Mucosa of rectum (tissue), 2 donors: ENCODE measurements at regions not wholly inside any gene's neighbourhood (a gene's known extent, or its start where the extent isn't known, plus 50 kb on each side); places are given as distances from the start of the nearest gene placed in this dataset.

ENCODE experiments used
- H3K27ac ChIP-seq, 2 donors: one replicate each; pipeline ENCODE4 v1.7.0; 2013; ENCODE audit warnings: inconsistent platforms in 2 of 2, low read depth in 2 of 2, low read length in 2 of 2
- H3K27me3 ChIP-seq, 2 donors: one replicate each; pipeline ENCODE4 v1.7.0; 2013; ENCODE audit warnings: low read length in 2 of 2; ENCODE audit not compliant: control insufficient read depth in 2 of 2, insufficient read depth in 2 of 2
- H3K36me3 ChIP-seq, 2 donors: one replicate each; pipeline ENCODE4 v1.7.0; 2013; ENCODE audit warnings: low read length in 2 of 2; ENCODE audit not compliant: control insufficient read depth in 2 of 2, insufficient read depth in 2 of 2
- H3K4me1 ChIP-seq, 2 donors: one replicate each; pipeline ENCODE4 v1.7.0; 2013; ENCODE audit warnings: low read length in 2 of 2, mild to moderate bottlenecking in 1 of 2; ENCODE audit not compliant: control insufficient read depth in 2 of 2, insufficient read depth in 2 of 2
- H3K4me3 ChIP-seq, 2 donors: one replicate each; pipeline ENCODE4 v1.7.0; 2013; ENCODE audit warnings: low read length in 2 of 2
- H3K9ac ChIP-seq, 2 donors: one replicate each; pipeline ENCODE4 v1.7.0; 2013; ENCODE audit warnings: low read length in 2 of 2, low read depth in 1 of 2, mild to moderate bottlenecking in 1 of 2
- H3K9me3 ChIP-seq, 2 donors: one replicate each; pipeline ENCODE4 v1.7.0; 2013; ENCODE audit warnings: low read length in 2 of 2; ENCODE audit not compliant: control insufficient read depth in 2 of 2
- donor health status: healthy.
- donor health status: Normal muscosa, but diverticular disease.

- Histone ChIP-seq H3K4me3 (no peak overlapping the region), H3K27ac (no peak overlapping the region), H3K27me3 (no peaks in the 10 kb centered on the region), H3K36me3 (no peaks in the 10 kb centered on the region), H3K9ac (no peak overlapping the region), H3K9me3 (no peaks in the 10 kb centered on the region), H3K4me1 (no peaks in the 10 kb centered on the region)
Observed at GRCh38 chr12:67915335-67915851, 73.9 kb upstream of the IFNG-AS1 start.

- Histone ChIP-seq H3K36me3 (no peaks in the 10 kb centered on the region), H3K27me3 (no peaks in the 10 kb centered on the region), H3K27ac (no peak overlapping the region), H3K4me1 (no peaks in the 10 kb centered on the region), H3K9ac (no peak overlapping the region), H3K4me3 (no peak overlapping the region), H3K9me3 (no peaks in the 10 kb centered on the region)
Observed at GRCh38 chr12:67916266-67916970, 72.8 kb upstream of the IFNG-AS1 start.

GRCh38 chr12:67917811-67918210 lies 71.4 kb upstream of the IFNG-AS1 start:
- Histone ChIP-seq H3K4me1 (no peaks in the 10 kb centered on the region), H3K36me3 (no peaks in the 10 kb centered on the region), H3K27ac (no peak overlapping the region), H3K9me3 (no peaks in the 10 kb centered on the region), H3K9ac (no peak overlapping the region), H3K27me3 (no peaks in the 10 kb centered on the region), H3K4me3 (no peak overlapping the region)

- Histone ChIP-seq H3K4me3 (no peak overlapping the region), H3K27ac (no peak overlapping the region), H3K4me1 (no peaks in the 10 kb centered on the region), H3K9me3 (no peaks in the 10 kb centered on the region), H3K9ac (no peak overlapping the region), H3K36me3 (no peaks in the 10 kb centered on the region), H3K27me3 (no peaks in the 10 kb centered on the region)
Observed at GRCh38 chr12:67918441-67918840, 70.8 kb upstream of the IFNG-AS1 start.

- H3K36me3 ChIP-seq = no peaks in the 10 kb centered on the region
- H3K4me3 ChIP-seq = no peak overlapping the region
- no peak overlapping the region for H3K9ac ChIP-seq
- H3K4me1 ChIP-seq = no peaks in the 10 kb centered on the region
- H3K9me3 ChIP-seq = no peaks in the 10 kb centered on the region
- H3K27ac ChIP-seq = no peak overlapping the region
- no peaks in the 10 kb centered on the region for H3K27me3 ChIP-seq
Observed at GRCh38 chr12:67919406-67919805, 69.8 kb upstream of the IFNG-AS1 start.

GRCh38 chr12:67920413-67920812 lies 68.8 kb upstream of the IFNG-AS1 start:
- Histone ChIP-seq H3K4me1 (no peaks in the 10 kb centered on the region), H3K27me3 (no peaks in the 10 kb centered on the region), H3K9ac (no peak overlapping the region), H3K27ac (no peak overlapping the region), H3K4me3 (no peak overlapping the region), H3K9me3 (no peaks in the 10 kb centered on the region), H3K36me3 (no peaks in the 10 kb centered on the region)

GRCh38 chr12:67921286-67921685 lies 68.0 kb upstream of the IFNG-AS1 start:
- Histone ChIP-seq H3K9ac (no peak overlapping the region), H3K27me3 (no peaks in the 10 kb centered on the region), H3K4me3 (no peak overlapping the region), H3K36me3 (no peaks in the 10 kb centered on the region), H3K4me1 (no peaks in the 10 kb centered on the region), H3K27ac (no peak overlapping the region), H3K9me3 (no peaks in the 10 kb centered on the region)

- H3K4me3 ChIP-seq = no peak overlapping the region
- H3K27ac ChIP-seq = no peak overlapping the region
- H3K9me3 ChIP-seq = no peaks in the 10 kb centered on the region
- no peak overlapping the region for H3K9ac ChIP-seq
- no peaks in the 10 kb centered on the region for H3K36me3 ChIP-seq
- H3K27me3 ChIP-seq = no peaks in the 10 kb centered on the region
- H3K4me1 ChIP-seq = peaks cover 0 to 5% of the 10 kb centered on the region in 2 donors
Observed at GRCh38 chr12:67922245-67922644, 67.0 kb upstream of the IFNG-AS1 start.

- Histone ChIP-seq H3K4me3 (no peak overlapping the region), H3K4me1 (peaks cover 5 to 23% of the 10 kb centered on the region in 2 donors), H3K9ac (no peak overlapping the region), H3K27ac (no peak overlapping the region), H3K27me3 (no peaks in the 10 kb centered on the region), H3K36me3 (no peaks in the 10 kb centered on the region), H3K9me3 (no peaks in the 10 kb centered on the region)
Observed at GRCh38 chr12:67925077-67925476, 64.2 kb upstream of the IFNG-AS1 start.

GRCh38 chr12:67925552-67925951 lies 63.7 kb upstream of the IFNG-AS1 start:
- H3K9ac ChIP-seq = no peak overlapping the region
- no peaks in the 10 kb centered on the region for H3K9me3 ChIP-seq
- H3K27me3 ChIP-seq = no peaks in the 10 kb centered on the region
- no peaks in the 10 kb centered on the region for H3K36me3 ChIP-seq
- no peak overlapping the region for H3K27ac ChIP-seq
- peaks cover 5 to 23% of the 10 kb centered on the region in 2 donors for H3K4me1 ChIP-seq
- H3K4me3 ChIP-seq = no peak overlapping the region
